Natural killer cell treated with Interleukin-12 subunit alpha and Interleukin-12 subunit beta and Interleukin-15 and Interleukin-18, amount 100 ng/mL, for 72 hours (primary cell): ENCODE measurements at regions not wholly inside any gene's neighbourhood (a gene's known extent, or its start where the extent isn't known, plus 50 kb on each side); places are given as distances from the start of the nearest gene placed in this dataset.
"Not testable (repeated sequence)": the region's sequence is repeated elsewhere in the genome, so short reads cannot be mapped to it uniquely, and the experiment has no call there.

Source experiments
- ATAC-seq, 2 donors: fragments of 150-1000 bp; cut with Tn5 transposase in 1 of 2; sonication (Bioruptor Pico), chemical (Tn5 transposase) in 1 of 2; 2 replicates each; pipeline ENCODE4 v1.10.0; 2021
- DNase-seq: peaks from one replicate; pipeline ENCODE4 v3.0.0; 2022; ENCODE audit warnings: low spot score
- H3K27ac Mint-ChIP-seq, 2 donors: 1 replicate in 1 of 2; 2 replicates in 1 of 2; pipeline ENCODE4 v1.8.0; 2022; ENCODE audit warnings: mixed read lengths in 2 of 2, mild to moderate bottlenecking in 1 of 2, moderate library complexity in 1 of 2
- H3K27me3 Mint-ChIP-seq, 2 donors: 1 replicate in 1 of 2; 2 replicates in 1 of 2; pipeline ENCODE4 v1.8.0; 2022; ENCODE audit warnings: mixed read lengths in 2 of 2
- H3K36me3 Mint-ChIP-seq: one replicate; pipeline ENCODE4 v1.8.0; 2022; ENCODE audit warnings: mixed read lengths
- H3K4me1 Mint-ChIP-seq, 2 donors: 1 replicate in 1 of 2; 2 replicates in 1 of 2; pipeline ENCODE4 v1.8.0; 2022; ENCODE audit warnings: low read depth in 2 of 2, mixed read lengths in 2 of 2, mild to moderate bottlenecking in 1 of 2
- H3K4me3 Mint-ChIP-seq: one replicate; pipeline ENCODE4 v1.8.0; 2022; ENCODE audit warnings: mixed read lengths
- H3K9me3 Mint-ChIP-seq: 2 replicates; pipeline ENCODE4 v1.8.0; 2022; ENCODE audit warnings: mixed read lengths

DNA sequence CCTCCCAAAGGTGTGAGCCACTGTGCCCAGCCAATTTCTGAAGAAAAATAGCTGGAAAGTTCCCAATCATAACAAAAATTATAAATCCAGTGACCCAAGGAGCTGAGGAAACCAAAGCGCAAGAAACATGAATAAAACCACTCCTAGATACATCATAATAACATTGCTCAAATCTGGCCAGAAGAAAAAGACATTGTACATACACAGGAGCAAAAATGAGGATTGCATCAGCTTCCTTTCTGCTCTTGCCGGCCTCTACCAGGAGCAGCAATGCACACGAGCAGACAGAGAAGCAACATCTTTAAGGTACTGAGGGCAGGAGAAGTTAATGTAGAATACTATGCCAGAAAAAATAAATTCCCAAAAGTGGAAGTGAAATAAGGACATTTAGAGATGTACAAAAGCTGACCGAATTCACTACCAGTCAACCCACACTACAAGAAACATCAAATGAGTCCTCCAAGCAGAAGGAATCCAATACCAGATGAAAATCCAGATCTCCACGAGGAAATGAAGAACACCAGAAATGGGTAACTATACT, 127.0 kb upstream of the NBPF11 start:
- not testable (repeated sequence) for DNase-seq, ATAC-seq, H3K36me3 Mint-ChIP-seq, H3K9me3 Mint-ChIP-seq
- peak overlapping the region; percentile 73 to 84 for H3K27ac Mint-ChIP-seq
- H3K27me3 Mint-ChIP-seq, result peaks cover 40 to 41% of the 10 kb centered on the region in 2 donors
- H3K4me3 Mint-ChIP-seq, result peak overlapping the region; percentile 85
- peaks cover 14 to 17% of the 10 kb centered on the region in 2 donors for H3K4me1 Mint-ChIP-seq

DNA sequence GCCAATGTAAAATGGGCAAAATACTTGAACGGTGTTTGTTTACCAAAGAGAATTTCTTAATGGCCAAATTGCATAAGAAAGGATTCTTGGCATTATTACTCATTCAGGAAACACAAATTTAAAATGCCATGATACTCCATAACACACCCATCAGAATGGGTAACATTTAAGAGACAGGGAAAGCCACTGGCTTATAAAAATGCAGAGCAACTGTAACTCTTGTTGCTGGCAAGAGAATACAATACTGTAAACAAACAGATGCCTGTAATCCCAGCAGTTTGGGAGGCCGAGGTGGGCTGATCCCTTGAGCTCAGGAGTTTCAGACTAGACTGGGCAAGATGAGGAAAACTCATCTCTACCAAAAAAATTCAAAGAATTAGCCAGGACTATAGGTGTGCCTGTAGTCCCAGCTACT, 125.8 kb upstream of the NBPF11 start:
- not testable (repeated sequence) for H3K27ac Mint-ChIP-seq

GRCh38 chr1:148267066-148267465, 115.0 kb upstream of the NBPF11 start:
- not testable (repeated sequence) for H3K4me3 Mint-ChIP-seq, H3K27ac Mint-ChIP-seq, ATAC-seq, DNase-seq, H3K9me3 Mint-ChIP-seq, H3K36me3 Mint-ChIP-seq
- H3K4me1 Mint-ChIP-seq, result peaks cover 18 to 20% of the 10 kb centered on the region in 2 donors
- peaks cover 10 to 21% of the 10 kb centered on the region in 2 donors for H3K27me3 Mint-ChIP-seq

More for the DNA sequence above, 125.8 kb upstream of the NBPF11 start:
- not testable (repeated sequence) for ATAC-seq, DNase-seq, H3K9me3 Mint-ChIP-seq, H3K4me3 Mint-ChIP-seq, H3K36me3 Mint-ChIP-seq
- H3K27me3 Mint-ChIP-seq, result peaks cover 39 to 47% of the 10 kb centered on the region in 2 donors
- peaks cover 14 to 17% of the 10 kb centered on the region in 2 donors for H3K4me1 Mint-ChIP-seq

GRCh38 chr1:148264374-148265276, 112.5 kb upstream of the NBPF11 start:
- peak overlapping the region in 1 of 2 donors; percentile 53 for H3K27ac Mint-ChIP-seq
- DNase-seq (no peak), ATAC-seq (peak in 1 of 2 donors; percentile 48)
- H3K4me1 Mint-ChIP-seq, result peaks cover 18 to 21% of the 10 kb centered on the region in 2 donors
- H3K9me3 Mint-ChIP-seq, result no peaks in the 10 kb centered on the region
- H3K27me3 Mint-ChIP-seq, result peaks cover 10 to 22% of the 10 kb centered on the region in 2 donors
- H3K4me3 Mint-ChIP-seq, result peak overlapping the region; percentile 86
- H3K36me3 Mint-ChIP-seq, result no peaks in the 10 kb centered on the region

- no peak for ATAC-seq
- no peak for DNase-seq
- H3K27me3 Mint-ChIP-seq, result peaks cover 10 to 22% of the 10 kb centered on the region in 2 donors
- H3K36me3 Mint-ChIP-seq, result no peaks in the 10 kb centered on the region
- H3K4me3 Mint-ChIP-seq, result peak overlapping the region; percentile 86
- H3K4me1 Mint-ChIP-seq, result peaks cover 18 to 21% of the 10 kb centered on the region in 2 donors
- H3K9me3 Mint-ChIP-seq, result no peaks in the 10 kb centered on the region
- H3K27ac Mint-ChIP-seq, result peak overlapping the region; percentile 76 to 82
Observed at GRCh38 chr1:148263906-148264255, 111.8 kb upstream of the NBPF11 start.

DNA sequence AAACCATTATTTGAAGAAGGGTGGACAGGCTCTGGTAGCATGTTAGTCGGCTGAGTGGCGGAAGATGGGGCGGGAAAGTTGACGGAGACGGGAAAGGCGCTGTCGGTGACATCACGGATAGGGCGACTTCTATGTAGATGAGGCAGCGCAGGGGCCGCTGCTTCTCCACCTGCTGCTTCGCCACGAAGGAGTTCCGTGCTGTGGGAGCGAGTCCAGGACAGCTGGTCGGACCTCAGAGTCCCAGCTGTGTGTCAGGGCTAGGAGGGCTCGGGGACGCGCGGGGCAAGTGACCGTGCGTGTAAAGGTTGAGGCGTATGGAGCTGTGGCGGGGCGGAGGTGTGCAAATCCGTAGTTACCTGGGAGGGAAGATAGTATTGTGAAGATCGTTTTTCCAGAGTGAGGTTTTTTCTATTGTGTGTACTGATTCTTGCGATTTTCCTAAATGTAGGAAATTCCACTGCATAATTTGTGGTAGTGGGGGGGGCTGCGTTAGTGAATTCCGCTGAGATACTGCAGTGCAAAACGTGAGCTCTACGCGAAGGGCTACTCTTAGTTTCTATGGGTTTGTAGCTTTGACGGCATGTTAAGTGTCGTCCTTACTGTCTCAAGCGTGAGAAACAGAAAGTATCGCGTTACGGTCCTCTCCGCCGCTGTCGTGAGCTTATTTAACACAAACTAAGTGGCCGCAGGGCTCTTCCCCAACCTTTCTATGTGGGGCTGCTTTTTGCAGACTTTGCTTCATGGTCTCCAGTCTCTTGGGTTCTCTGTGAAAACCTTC, 111.2 kb upstream of the NBPF11 start:
- Mint-ChIP-seq H3K9me3 (no peaks in the 10 kb centered on the region), H3K36me3 (no peaks in the 10 kb centered on the region), H3K27me3 (peaks cover 10 to 22% of the 10 kb centered on the region in 2 donors), H3K4me3 (peak overlapping the region; percentile 86), H3K27ac (peak overlapping the region; percentile 76 to 82), H3K4me1 (peaks cover 18 to 21% of the 10 kb centered on the region in 2 donors)
- ATAC-seq (peak; percentile 86 to 89), DNase-seq (peak; percentile 62)

DNA sequence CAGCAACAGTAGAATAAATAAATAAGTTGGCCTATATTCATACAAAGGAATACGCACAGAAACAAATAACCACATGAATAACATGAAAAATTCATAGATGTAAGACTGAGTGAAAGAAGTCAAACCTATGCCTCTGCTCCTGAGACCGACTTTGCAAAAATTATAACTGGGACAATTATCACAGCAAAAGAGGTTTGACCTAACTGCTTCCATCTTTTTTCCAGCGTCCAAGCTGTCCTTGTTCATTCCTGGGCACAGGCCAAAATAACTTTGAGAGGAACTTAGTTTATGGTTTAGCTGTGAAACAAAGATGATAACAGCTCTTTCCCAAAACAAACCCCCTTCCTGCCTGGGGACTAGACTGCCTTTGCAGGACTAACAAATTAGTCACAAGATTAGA, 109.6 kb upstream of the NBPF11 start:
- not testable (repeated sequence) for H3K4me3 Mint-ChIP-seq, H3K36me3 Mint-ChIP-seq, H3K9me3 Mint-ChIP-seq, ATAC-seq, DNase-seq, H3K27ac Mint-ChIP-seq
- Mint-ChIP-seq H3K4me1 (peaks cover 18 to 21% of the 10 kb centered on the region in 2 donors), H3K27me3 (peaks cover 10 to 22% of the 10 kb centered on the region in 2 donors)

DNA sequence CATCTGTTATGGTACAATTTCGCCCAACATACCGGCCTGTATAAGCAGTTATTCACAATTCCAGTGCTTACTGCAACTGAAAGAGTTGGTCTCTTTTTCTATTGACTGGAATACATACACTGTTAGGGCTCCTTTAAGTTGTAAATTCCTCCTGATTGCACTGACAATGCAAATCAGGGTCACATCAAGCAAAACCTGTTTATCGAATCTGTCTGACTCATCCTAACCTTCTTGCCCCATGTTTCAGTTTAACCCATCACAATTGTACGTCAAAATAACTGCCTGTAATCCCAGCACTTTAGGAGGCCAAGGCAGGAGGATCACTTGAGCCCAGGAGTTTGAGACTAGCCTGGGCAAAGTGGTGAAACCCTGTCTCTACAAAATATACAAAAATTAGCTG, 105.8 kb upstream of the NBPF11 start:
- not testable (repeated sequence) for DNase-seq, ATAC-seq, H3K36me3 Mint-ChIP-seq, H3K9me3 Mint-ChIP-seq, H3K4me3 Mint-ChIP-seq, H3K27ac Mint-ChIP-seq, H3K4me1 Mint-ChIP-seq, H3K27me3 Mint-ChIP-seq

DNA sequence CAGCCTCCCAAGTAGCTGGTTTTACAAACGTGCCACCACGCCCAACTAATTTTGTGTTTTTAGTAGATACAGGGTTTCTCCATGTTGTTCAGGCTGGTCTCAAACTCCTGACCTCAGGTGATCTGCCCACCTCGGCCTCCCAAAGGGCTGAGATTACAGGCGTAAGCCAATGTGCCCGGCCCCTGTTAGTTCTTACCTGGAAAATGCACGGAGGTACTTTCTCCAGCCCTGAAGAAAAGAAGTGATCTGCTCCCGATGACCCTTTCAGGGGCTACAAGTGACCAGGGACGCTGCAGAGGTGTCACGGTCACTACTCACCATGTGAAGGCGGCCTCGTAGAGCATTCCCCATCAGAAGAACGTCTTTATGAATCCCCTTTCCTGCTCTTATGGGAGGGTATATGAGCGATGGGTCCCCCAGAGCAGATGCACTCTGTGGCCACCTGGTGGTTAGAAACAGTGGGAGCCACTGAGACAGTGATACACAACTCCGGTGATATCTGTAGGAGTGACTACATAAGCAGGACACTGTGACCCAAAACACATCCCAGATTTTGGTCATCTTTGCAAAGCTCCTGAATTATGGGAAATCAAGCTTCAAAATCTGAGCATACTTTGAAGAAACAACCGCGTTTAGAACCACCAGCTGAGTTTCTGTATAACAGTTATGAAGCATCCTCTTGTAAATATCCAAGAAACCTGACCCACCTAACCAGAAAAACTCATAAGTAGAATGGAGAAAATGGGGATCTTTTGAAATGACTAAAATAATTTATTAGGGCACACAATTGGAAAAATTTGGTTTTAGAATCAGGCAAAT, 102.7 kb upstream of the NBPF11 start:
- not testable (repeated sequence) for H3K27ac Mint-ChIP-seq, H3K4me3 Mint-ChIP-seq, H3K9me3 Mint-ChIP-seq, H3K36me3 Mint-ChIP-seq, DNase-seq, ATAC-seq, H3K27me3 Mint-ChIP-seq, H3K4me1 Mint-ChIP-seq

- not testable (repeated sequence) for ATAC-seq, H3K4me3 Mint-ChIP-seq, H3K27me3 Mint-ChIP-seq, H3K36me3 Mint-ChIP-seq, H3K9me3 Mint-ChIP-seq, H3K27ac Mint-ChIP-seq, DNase-seq, H3K4me1 Mint-ChIP-seq
Observed at GRCh38 chr1:148253808-148254207, 101.7 kb upstream of the NBPF11 start.

DNA sequence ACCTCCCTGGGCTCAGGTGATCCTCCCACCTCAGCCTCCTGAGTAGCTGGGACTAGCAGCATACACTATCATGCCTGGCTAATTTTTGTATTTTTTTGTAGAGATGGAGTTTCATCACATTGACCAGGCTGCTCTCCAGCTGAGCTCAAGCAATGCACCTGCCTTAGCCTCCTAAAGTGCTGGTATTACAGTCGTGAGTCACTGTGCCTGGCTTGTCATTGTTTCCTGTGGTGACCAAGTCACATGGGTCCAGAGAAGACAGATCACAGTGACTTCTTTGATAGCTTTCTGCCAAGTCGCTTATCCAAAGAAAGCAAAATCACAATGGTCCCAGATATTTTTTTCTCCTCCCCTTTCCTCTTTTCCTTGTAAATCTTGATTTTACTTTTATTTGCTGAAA, 96.7 kb upstream of the NBPF11 start:
- not testable (repeated sequence) for H3K9me3 Mint-ChIP-seq, H3K4me1 Mint-ChIP-seq, H3K27me3 Mint-ChIP-seq, H3K4me3 Mint-ChIP-seq, DNase-seq, H3K27ac Mint-ChIP-seq, H3K36me3 Mint-ChIP-seq
- ATAC-seq, result peak; percentile 70 to 81

DNA sequence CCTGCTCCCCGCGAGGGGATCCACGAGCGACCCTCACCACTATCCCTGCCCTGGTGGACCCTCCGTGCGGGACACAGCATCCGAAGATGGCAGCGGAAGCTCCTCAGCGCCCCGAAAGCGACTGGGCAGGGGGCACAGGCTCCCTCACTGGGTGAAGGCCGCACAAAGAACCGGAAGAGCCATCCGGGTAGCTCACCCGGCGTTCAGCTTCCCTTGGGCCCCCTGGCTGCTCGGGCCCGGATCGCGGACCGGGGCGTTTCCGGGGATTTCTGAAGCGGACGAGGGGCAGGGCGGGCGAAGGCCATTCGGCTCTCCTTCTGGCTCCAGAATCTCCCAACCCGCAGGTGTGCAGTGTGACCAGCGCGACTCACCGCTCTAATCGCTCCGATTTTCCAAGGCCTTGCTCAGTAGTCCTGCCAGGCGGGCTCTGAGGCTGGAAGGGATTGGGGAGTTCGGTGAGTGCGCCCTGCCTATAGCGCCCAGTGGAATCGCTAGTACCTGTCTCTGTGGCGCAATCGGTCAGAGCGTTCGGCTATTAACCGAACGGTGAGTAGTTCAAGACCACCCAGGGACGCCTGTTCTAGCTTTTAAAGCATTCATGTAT, 94.3 kb upstream of the NBPF11 start:
- ATAC-seq, H3K36me3 Mint-ChIP-seq, H3K4me1 Mint-ChIP-seq, H3K9me3 Mint-ChIP-seq, H3K4me3 Mint-ChIP-seq, DNase-seq, H3K27ac Mint-ChIP-seq, H3K27me3 Mint-ChIP-seq: not testable (repeated sequence)

DNA sequence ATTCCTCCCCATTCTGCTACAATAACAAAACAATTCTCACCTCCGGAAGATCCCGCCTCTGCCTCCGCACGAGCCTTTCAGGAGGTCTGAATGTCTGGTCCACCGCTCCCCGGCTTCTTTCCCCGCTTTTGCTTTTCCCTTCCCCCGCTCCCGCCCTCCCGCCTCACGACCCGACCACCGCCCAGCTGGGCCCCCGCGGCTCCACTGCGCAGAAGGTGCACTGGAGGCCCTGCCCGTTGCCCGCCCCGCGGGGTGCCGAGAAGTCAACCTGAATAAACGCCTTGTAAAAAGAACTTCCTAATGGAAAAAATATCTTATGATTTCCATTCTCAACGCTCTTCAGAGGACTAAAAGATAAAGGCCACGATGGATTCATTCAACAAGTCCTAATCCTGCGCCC, 93.8 kb upstream of the NBPF11 start:
- not testable (repeated sequence) for H3K27me3 Mint-ChIP-seq, H3K4me3 Mint-ChIP-seq, ATAC-seq, H3K27ac Mint-ChIP-seq, DNase-seq, H3K36me3 Mint-ChIP-seq, H3K9me3 Mint-ChIP-seq, H3K4me1 Mint-ChIP-seq
